Endothelial cell of umbilical vein (primary cell): ENCODE measurements at regions not wholly inside any gene's neighbourhood (a gene's known extent, or its start where the extent isn't known, plus 50 kb on each side); places are given as distances from the start of the nearest gene placed in this dataset.

Experiments
- CTCF ChIP-seq, 2 donors: IDR thresholded peaks; 1 replicate in 1 of 2; 2 replicates in 1 of 2; pipeline ENCODE4 v1.5.1; 2011; ENCODE audit warnings: low read length in 2 of 2, mild to moderate bottlenecking in 2 of 2, moderate library complexity in 2 of 2, control low read depth in 1 of 2, inconsistent platforms in 1 of 2, low read depth in 1 of 2; ENCODE audit not compliant: insufficient read depth in 1 of 2; ENCODE audit errors: extremely low read depth in 1 of 2
- EZH2 ChIP-seq: IDR thresholded peaks from 2 replicates; pipeline ENCODE4 v1.6.1; 2012; ENCODE audit warnings: borderline replicate concordance, low read depth, mild to moderate bottlenecking, moderate library complexity, low read length, inconsistent platforms; ENCODE audit not compliant: severe bottlenecking
- POLR2A ChIP-seq: IDR thresholded peaks from 2 replicates; pipeline ENCODE4 v1.6.1; 2012; ENCODE audit warnings: low read depth, mild to moderate bottlenecking, control low read depth, low read length

GRCh38 chrX:39000802-39001201 lies 199.5 kb downstream of the MID1IP1 start:
- TF ChIP-seq CTCF (IDR thresholded peaks at IDR 0.05; ENCODE audit: extremely low read depth in 1 of 2, insufficient read depth in 1 of 2, low read depth in 1 of 2, low read length in 2 of 2) (no peak), POLR2A (no peak), EZH2 (no peak)
